GM12878 (cell line): ENCODE measurements at regions not wholly inside any gene's neighbourhood (a gene's known extent, or its start where the extent isn't known, plus 50 kb on each side); places are given as distances from the start of the nearest gene placed in this dataset.

ENCODE experiments used
- ATAC-seq: fragments of 200-7000 bp; cut with Tn5 transposase; 3 replicates; pipeline ENCODE4 v1.9.1; 2020; ENCODE audit warnings: mild to moderate bottlenecking, moderate library complexity
- BruUV-seq: library from RNA; stranded (reverse); fragments of 400-500 nt; replicated peaks from 2 replicates; lab custom pipeline; 2021; lab: Mats Ljungman, UMichigan
- CTCF ChIA-PET: fragments of 300-600 bp; sonication (Branson Sonifier 250); formaldehyde crosslinking; extraction: SDS; loops from one replicate; lab custom pipeline; 2021; ENCODE audit warnings: inconsistent platforms; lab: Yijun Ruan, JAX
- POLR2A ChIA-PET: fragments of 350-600 bp; formaldehyde crosslinking; extraction: SDS; loops from one replicate; lab custom pipeline; 2021; ENCODE audit warnings: inconsistent platforms; lab: Charles Lee
- RAD21 ChIA-PET: fragments of 300-600 bp; sonication (Branson Sonifier 250); formaldehyde crosslinking; loops from one replicate; lab custom pipeline; 2023; ENCODE audit warnings: antibody characterized with exemption; ENCODE audit not compliant: unreplicated experiment; lab: Charles Lee
- SMC1A ChIA-PET: fragments of 300-600 bp; sonication (Branson Sonifier 250); formaldehyde crosslinking; loops from one replicate; lab custom pipeline; 2023; ENCODE audit not compliant: unreplicated experiment, uncharacterized antibody; lab: Charles Lee
- DNase-seq: peaks from one replicate; pipeline ENCODE4 v3.0.0-alpha.2; 2011; ENCODE audit warnings: low read depth, low spot score
- FAIRE-seq: peaks from 3 replicates; lab custom pipeline; 2011; peaks lifted over from hg19 to GRCh38; lab: Jason Lieb, UNC
- H2AFZ ChIP-seq: 2 replicates; pipeline ENCODE4 v1.6.0; 2011; ENCODE audit warnings: low read depth, low read length, control low read depth; ENCODE audit not compliant: control insufficient read depth
- H3K27ac ChIP-seq: 2 replicates; pipeline ENCODE4 v1.5.1; 2011; ENCODE audit warnings: control low read depth; ENCODE audit not compliant: control insufficient read depth, insufficient read depth
- H3K27me3 ChIP-seq, 2 experiments: replicated peaks in 1 of 2; 2 replicates each; pipeline versions ENCODE4 v1.6.0 to v1.6.1; 2011; ENCODE audit warnings: low read length in 1 of 2; ENCODE audit not compliant: control insufficient read depth in 2 of 2, insufficient read depth in 2 of 2
- H3K36me3 ChIP-seq, 2 experiments: 2 replicates each; pipeline ENCODE4 v1.5.1; 2011; ENCODE audit warnings: low read length in 1 of 2; ENCODE audit not compliant: control insufficient read depth in 2 of 2, insufficient read depth in 2 of 2
- H3K4me1 ChIP-seq: 2 replicates; pipeline ENCODE4 v1.6.1; 2011; ENCODE audit warnings: mild to moderate bottlenecking, low read length, moderate library complexity, mixed read lengths; ENCODE audit not compliant: control insufficient read depth, insufficient read depth
- H3K4me2 ChIP-seq: 2 replicates; pipeline ENCODE4 v1.6.0; 2011; ENCODE audit warnings: control low read depth; ENCODE audit not compliant: control insufficient read depth, insufficient read depth
- H3K4me3 ChIP-seq: fragments of 200-600 bp; sonication (generic); 2 replicates; pipeline ENCODE4 v1.5.1; 2016
- H3K79me2 ChIP-seq: 2 replicates; pipeline ENCODE4 v1.6.0; 2011; ENCODE audit warnings: low read length; ENCODE audit not compliant: control insufficient read depth, insufficient read depth
- H3K9ac ChIP-seq: 2 replicates; pipeline ENCODE4 v1.8.0; 2011; ENCODE audit warnings: low read length, control low read depth, mixed read lengths; ENCODE audit not compliant: control insufficient read depth, insufficient read depth
- H3K9me3 ChIP-seq: replicated peaks from 3 replicates; pipeline ENCODE4 v1.5.1; 2011; ENCODE audit warnings: mild to moderate bottlenecking, low read length; ENCODE audit not compliant: control insufficient read depth, insufficient read depth
- H4K20me1 ChIP-seq: 2 replicates; pipeline ENCODE4 v1.6.0; 2011; ENCODE audit not compliant: control insufficient read depth, insufficient read depth
- ATF2 ChIP-seq: IDR thresholded peaks from 2 replicates; pipeline ENCODE4 v1.6.1; 2012; ENCODE audit warnings: low read length, inconsistent platforms
- ATF7 ChIP-seq: fragments of 450-650 bp; IDR thresholded peaks from 2 replicates; pipeline ENCODE4 v1.6.1; 2016; ENCODE audit warnings: low read depth, mild to moderate bottlenecking
- IKZF2 ChIP-seq, 2 experiments: fragments of 450-650 bp; IDR thresholded peaks; 2 replicates each; pipeline ENCODE4 v1.6.1; 2017; ENCODE audit warnings: mild to moderate bottlenecking in 2 of 2, moderate library complexity in 2 of 2
- MTA2 ChIP-seq: fragments of 450-650 bp; IDR thresholded peaks from 2 replicates; pipeline ENCODE4 v1.6.1; 2016; ENCODE audit warnings: low read depth, mild to moderate bottlenecking, moderate library complexity
- RUNX3 ChIP-seq: IDR thresholded peaks from 2 replicates; pipeline ENCODE4 v1.6.1; 2012; ENCODE audit warnings: low read length, inconsistent platforms
- SUPT20H ChIP-seq: IDR thresholded peaks from 2 replicates; pipeline ENCODE4 v1.6.1; 2011; ENCODE audit warnings: low read depth, mild to moderate bottlenecking, low read length, moderate library complexity, borderline replicate concordance; ENCODE audit not compliant: control insufficient read depth
- ZNF24 ChIP-seq: fragments of 450-650 bp; IDR thresholded peaks from 2 replicates; pipeline ENCODE4 v1.6.1; 2017; ENCODE audit warnings: antibody characterized with exemption, mild to moderate bottlenecking
- WGBS: methylation state at CpG from one replicate; pipeline ENCODE4 v1.1.6; 2016; ENCODE audit warnings: low lambda C conversion rate; ENCODE audit not compliant: insufficient replicate concordance, insufficient coverage; ENCODE audit errors: missing lambda C conversion rate; 5-methylcytosine and 5-hydroxymethylcytosine counted together
- in situ Hi-C: fragments of 300-500 bp; cut with MboI; formaldehyde crosslinking; loops from 9 replicates; pipeline ENCODE4 v1.14.3; 2018; ENCODE audit warnings: mixed read lengths
- intact Hi-C: fragments of 100-400 bp; cut with micrococcal nuclease; formaldehyde crosslinking; loops from one replicate; pipeline ENCODE4 v1.14.2; 2022; ENCODE audit not compliant: unreplicated experiment

DNA sequence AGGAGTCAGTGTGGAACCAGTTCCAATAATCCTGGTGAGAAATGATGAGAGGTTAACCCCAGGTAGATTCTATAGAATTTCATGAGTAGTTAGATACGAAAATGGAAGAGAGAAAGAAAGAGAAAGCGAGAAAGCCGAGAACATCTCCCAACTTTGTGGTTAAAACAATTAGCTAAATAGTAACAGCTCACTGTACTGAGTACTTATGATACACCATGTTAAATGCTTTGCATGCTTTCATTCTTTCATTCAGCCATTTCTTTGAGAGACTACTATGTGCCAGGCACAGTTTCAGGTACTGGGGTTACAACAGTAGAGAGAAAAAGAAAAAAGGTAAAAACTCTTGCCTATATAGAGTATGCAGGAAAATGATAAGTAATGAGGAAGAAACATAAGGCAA, 109.7 kb upstream of the SYT6 start:
- no TSS peak for BruUV-seq
- TF ChIP-seq ATF7 (0 out of 2 replicates have a peak, but pooled peaks have one; percentile 23), ATF2 (no peak), RUNX3 (peak; percentile 37; the same call in 1 of the 2 replicates), MTA2 (0 out of 2 replicates have a peak, but pooled peaks have one; percentile 12), ZNF24 (peak; percentile 87), IKZF2 (IDR thresholded peaks at IDR 0.05) (peak in 1 of 2 experiments; percentile 34; a peak in 1 of 4 replicates), SUPT20H (no peak)
- TF ChIP-seq, all 136 proteins: peak for 5
- H3K27ac ChIP-seq = no peak overlapping the region
- ChIA-PET RAD21 (interaction anchor here (0.8 to 1.3 kb wide), 4 partner anchors 115 to 288 kb away, joined by 3 read pairs; no protein-coding TSS in a partner anchor), SMC1A (interaction anchor here (1.4 kb wide), 1 partner anchor 131 kb away, joined by 3 read pairs; no protein-coding TSS in a partner anchor), CTCF (interaction anchor here (0.7 to 1.0 kb wide), 2 partner anchors 29 to 286 kb away, joined by 3 read pairs; no protein-coding TSS in a partner anchor), POLR2A (interaction anchor here (0.6 to 1.5 kb wide), 2 partner anchors 27 to 32 kb away, joined by 3 read pairs; no protein-coding TSS in a partner anchor)
- no peak overlapping the region for H2AFZ ChIP-seq
- peak; percentile 66 for FAIRE-seq
- WGBS = 16% methylated on average over 3 of the region's 3 CpGs
- no peak overlapping the region for H3K9ac ChIP-seq
- peak; percentile 87 for ATAC-seq
- peak; percentile 26 for DNase-seq
- H3K36me3 ChIP-seq = no peaks in the 10 kb centered on the region
- in situ Hi-C loops = no loop called here
- H3K4me1 ChIP-seq = no peaks in the 10 kb centered on the region
- intact Hi-C loops = no loop called here
- H3K27me3 ChIP-seq = no peaks in the 10 kb centered on the region; a peak in 2 of 4 replicates
- no peak overlapping the region for H3K4me3 ChIP-seq
- H4K20me1 ChIP-seq = no peaks in the 10 kb centered on the region
- H3K9me3 ChIP-seq = no peaks in the 10 kb centered on the region
- no peak overlapping the region for H3K4me2 ChIP-seq
- no peaks in the 10 kb centered on the region for H3K79me2 ChIP-seq
